MM.1S (cell line): ENCODE measurements at regions not wholly inside any gene's neighbourhood (a gene's known extent, or its start where the extent isn't known, plus 50 kb on each side); places are given as distances from the start of the nearest gene placed in this dataset.

Experiments used
- CTCF ChIP-seq: fragments of 300-600 bp; sonication (generic); IDR thresholded peaks from 2 replicates; pipeline ENCODE4 v1.5.1; 2016; ENCODE audit warnings: antibody characterized with exemption, low read length, mixed read lengths
- EZH2phosphoT487 ChIP-seq: fragments of 300-600 bp; sonication (generic); IDR thresholded peaks from 2 replicates; pipeline ENCODE4 v1.6.1; 2018; ENCODE audit warnings: antibody characterized with exemption, low read length

DNA sequence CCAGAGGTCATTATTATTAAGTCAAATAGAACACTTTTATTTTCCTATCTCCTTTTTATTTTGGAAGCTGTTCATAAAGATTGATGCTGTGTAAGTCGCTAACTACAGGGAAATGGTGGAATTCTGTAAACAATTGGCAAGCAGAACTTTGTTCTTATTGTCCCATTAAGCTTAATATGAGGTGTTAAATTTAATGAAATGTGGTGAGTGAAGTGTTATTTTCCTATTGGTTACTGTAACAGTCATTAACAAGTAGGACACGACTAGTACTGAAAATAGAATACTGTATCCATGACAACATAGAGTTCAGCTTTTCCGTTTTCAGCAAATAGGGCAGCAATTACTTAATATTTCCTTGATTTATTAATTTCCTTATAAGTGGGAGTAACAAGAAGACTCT is 279.1 kb upstream of the ZEB2 start:
- TF ChIP-seq CTCF, result no peak
- TF ChIP-seq EZH2phosphoT487, result no peak
